IMR-90 (cell line): ENCODE measurements at regions not wholly inside any gene's neighbourhood (a gene's known extent, or its start where the extent isn't known, plus 50 kb on each side); places are given as distances from the start of the nearest gene placed in this dataset.
A peak's percentile ranks its signal among the peaks of the same experiment; 100 is the strongest.

ENCODE experiments used
- ATAC-seq: fragments of 200-7000 bp; cut with Tn5 transposase; 2 replicates; pipeline ENCODE4 v1.9.1; 2020; ENCODE audit warnings: low read depth, mild to moderate bottlenecking, moderate library complexity
- BruUV-seq: library from RNA; stranded (reverse); fragments of 400-500 nt; replicated peaks from 2 replicates; lab custom pipeline; 2021; lab: Mats Ljungman, UMichigan
- CTCF ChIA-PET: fragments of 300-600 bp; formaldehyde crosslinking; extraction: SDS; loops from one replicate; lab custom pipeline; 2021; ENCODE audit warnings: antibody characterized with exemption; lab: Yijun Ruan, JAX
- POLR2A ChIA-PET: fragments of 300-600 bp; sonication (Branson Sonifier 250); formaldehyde crosslinking; loops from one replicate; lab custom pipeline; 2022; ENCODE audit warnings: antibody characterized with exemption; ENCODE audit not compliant: unreplicated experiment; lab: Charles Lee
- DNase-seq: peaks from one replicate; pipeline ENCODE4 v3.0.0; 2013
- H2AFZ ChIP-seq: replicated peaks from 2 replicates; pipeline ENCODE3; 2013; ENCODE audit warnings: low read length, mild to moderate bottlenecking; ENCODE audit not compliant: poor library complexity
- H2AK5ac ChIP-seq: 2 replicates; pipeline ENCODE4 v1.6.1; 2013; ENCODE audit warnings: low read depth, low read length, inconsistent platforms
- H2AK9ac ChIP-seq: replicated peaks from 2 replicates; pipeline ENCODE3; 2013; ENCODE audit warnings: mild to moderate bottlenecking, low read depth, low read length, moderate library complexity; ENCODE audit not compliant: poor library complexity
- H2BK120ac ChIP-seq: 2 replicates; pipeline ENCODE4 v1.6.1; 2013; ENCODE audit warnings: low read depth, low read length, inconsistent platforms
- H2BK15ac ChIP-seq: 3 replicates; pipeline ENCODE4 v1.6.1; 2013; ENCODE audit warnings: low read depth, low read length, inconsistent platforms
- H2BK20ac ChIP-seq: 2 replicates; pipeline ENCODE4 v1.6.1; 2013; ENCODE audit warnings: low read depth, mild to moderate bottlenecking, inconsistent platforms, low read length, moderate library complexity
- H2BK5ac ChIP-seq: 2 replicates; pipeline ENCODE4 v1.6.1; 2013; ENCODE audit warnings: mild to moderate bottlenecking, low read depth, low read length, inconsistent platforms; ENCODE audit not compliant: poor library complexity, severe bottlenecking
- H3K14ac ChIP-seq: replicated peaks from 2 replicates; pipeline ENCODE4 v1.6.1; 2013; ENCODE audit warnings: low read depth, low read length, inconsistent platforms
- H3K18ac ChIP-seq: 2 replicates; pipeline ENCODE4 v1.6.1; 2013; ENCODE audit warnings: low read depth, low read length, control low read depth
- H3K23ac ChIP-seq: 2 replicates; pipeline ENCODE4 v1.6.1; 2013; ENCODE audit warnings: low read depth, low read length, inconsistent platforms
- H3K27ac ChIP-seq: 2 replicates; pipeline ENCODE4 v1.5.1; 2013; ENCODE audit warnings: mild to moderate bottlenecking, control low read depth, low read length; ENCODE audit not compliant: insufficient read depth
- H3K27me3 ChIP-seq: 2 replicates; pipeline ENCODE4 v1.6.1; 2013; ENCODE audit warnings: low read length; ENCODE audit not compliant: control insufficient read depth, insufficient read depth
- H3K36me3 ChIP-seq: 2 replicates; pipeline ENCODE4 v1.6.1; 2013; ENCODE audit warnings: low read length, mixed read lengths; ENCODE audit not compliant: control insufficient read depth, insufficient read depth
- H3K4ac ChIP-seq: 2 replicates; pipeline ENCODE4 v1.6.1; 2013; ENCODE audit warnings: low read depth, low read length, inconsistent platforms
- H3K4me1 ChIP-seq: 2 replicates; pipeline ENCODE4 v1.6.1; 2013; ENCODE audit warnings: low read length, mixed read lengths; ENCODE audit not compliant: control insufficient read depth, insufficient read depth
- H3K4me2 ChIP-seq: 2 replicates; pipeline ENCODE4 v1.6.1; 2013; ENCODE audit warnings: low read depth, mild to moderate bottlenecking, control low read depth, low read length, moderate library complexity
- H3K4me3 ChIP-seq: 2 replicates; pipeline ENCODE4 v1.5.1; 2013; ENCODE audit warnings: low read depth, mild to moderate bottlenecking, control low read depth, low read length, moderate library complexity; ENCODE audit not compliant: insufficient read depth
- H3K56ac ChIP-seq: 2 replicates; pipeline ENCODE4 v1.6.1; 2013; ENCODE audit warnings: low read length, inconsistent platforms; ENCODE audit not compliant: insufficient read depth; ENCODE audit errors: extremely low read depth
- H3K79me1 ChIP-seq, 2 experiments: 2 replicates each; pipeline ENCODE4 v1.6.1; 2013; ENCODE audit warnings: low read length in 2 of 2, inconsistent platforms in 1 of 2, low read depth in 1 of 2
- H3K9ac ChIP-seq: 2 replicates; pipeline ENCODE4 v1.6.1; 2013; ENCODE audit warnings: low read depth, low read length, control low read depth
- H3K9me1 ChIP-seq: 2 replicates; pipeline ENCODE4 v1.6.1; 2013; ENCODE audit warnings: low read length, inconsistent platforms; ENCODE audit not compliant: insufficient read depth
- H3K9me3 ChIP-seq: 2 replicates; pipeline ENCODE4 v1.6.1; 2013; ENCODE audit warnings: low read length; ENCODE audit not compliant: control insufficient read depth, insufficient read depth
- H4K20me1 ChIP-seq: 2 replicates; pipeline ENCODE4 v1.6.1; 2013; ENCODE audit warnings: low read length, inconsistent platforms; ENCODE audit not compliant: insufficient read depth
- H4K5ac ChIP-seq: 2 replicates; pipeline ENCODE4 v1.6.1; 2013; ENCODE audit warnings: mild to moderate bottlenecking, low read depth, low read length, control low read depth
- H4K8ac ChIP-seq, 2 experiments: 2 replicates each; pipeline ENCODE4 v1.6.1; 2013; ENCODE audit warnings: low read depth in 2 of 2, low read length in 2 of 2, control low read depth in 1 of 2, inconsistent platforms in 1 of 2
- H4K91ac ChIP-seq: 2 replicates; pipeline ENCODE4 v1.6.1; 2013; ENCODE audit warnings: low read depth, low read length, inconsistent platforms; ENCODE audit not compliant: insufficient read depth
- MAFK ChIP-seq: IDR thresholded peaks from 2 replicates; pipeline ENCODE4 v1.6.1; 2012; ENCODE audit warnings: low read depth, low read length, improper control_type of control experiment
- WGBS, 2 experiments: methylation state at CpG; one replicate each; pipeline versions ENCODE4 v1.1.5 to v1.1.7; 2013; ENCODE audit warnings: missing lambda C conversion rate in 2 of 2; ENCODE audit not compliant: insufficient read length in 1 of 2; ENCODE audit errors: extremely low coverage in 2 of 2; 5-methylcytosine and 5-hydroxymethylcytosine counted together
- dilution Hi-C: fragments of 300-500 bp; cut with HindIII; formaldehyde crosslinking; loops from one replicate; pipeline ENCODE4 v1.14.3; 2018; ENCODE audit warnings: low sequenced_read_pairs; ENCODE audit not compliant: unreplicated experiment
- in situ Hi-C: fragments of 300-500 bp; cut with MboI; formaldehyde crosslinking; loops from 3 replicates; pipeline ENCODE4 v1.14.3; 2019; ENCODE audit warnings: low sequenced_read_pairs, inconsistent platforms, mixed read lengths
- intact Hi-C: fragments of 100-400 bp; cut with micrococcal nuclease; formaldehyde crosslinking; loops from 2 replicates; pipeline ENCODE4 v1.10.0; 2022

DNA sequence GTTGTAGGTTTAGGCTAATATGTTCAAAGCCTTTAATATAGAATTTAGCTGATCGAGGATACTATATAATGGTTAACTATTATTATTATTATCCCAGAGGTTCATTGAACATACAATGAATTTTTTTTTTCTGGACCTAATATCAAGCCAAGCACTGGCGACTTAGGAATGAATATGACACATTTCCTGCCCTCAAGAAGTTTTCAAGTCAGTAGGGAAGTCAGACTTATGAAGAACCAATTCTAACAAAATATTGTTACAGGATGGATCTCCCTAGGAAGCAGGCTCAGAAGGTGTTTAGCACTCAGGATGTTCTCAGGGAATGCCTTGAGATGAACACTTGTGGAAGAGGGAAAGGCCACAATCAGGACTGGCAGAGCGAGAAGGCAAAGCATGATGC lies 211.8 kb upstream of the FGGY start:
- Histone ChIP-seq H3K18ac (no peak overlapping the region), H4K91ac (no peak overlapping the region), H3K4me1 (peaks cover 4% of the 10 kb centered on the region; the same call in 1 of the 2 replicates), H2BK15ac (no peak overlapping the region), H3K9ac (no peak overlapping the region), H3K14ac (0 out of 2 replicates have a peak overlapping the region, but pooled peaks have one; percentile 20), H3K27me3 (no peaks in the 10 kb centered on the region), H4K5ac (no peak overlapping the region), H3K9me1 (peaks cover 5% of the 10 kb centered on the region; the same call in 1 of the 2 replicates), H3K56ac (no peak overlapping the region), H2BK5ac (no peak overlapping the region), H3K79me1 (no peaks in the 10 kb centered on the region), H3K23ac (no peak overlapping the region), H3K4me3 (no peak overlapping the region), H3K27ac (no peak overlapping the region), H2BK120ac (no peak overlapping the region), H2AK9ac (no peak overlapping the region), H2BK20ac (no peak overlapping the region), H4K8ac (no peak overlapping the region; a peak in 1 of 4 replicates), H3K4ac (no peak overlapping the region; the same call in 1 of the 2 replicates), H3K4me2 (no peak overlapping the region), H2AK5ac (peak overlapping the region; percentile 54; the same call in 1 of the 2 replicates), H3K36me3 (no peaks in the 10 kb centered on the region), H4K20me1 (no peaks in the 10 kb centered on the region), H3K9me3 (no peaks in the 10 kb centered on the region), H2AFZ (no peak overlapping the region)
- in situ Hi-C loops (no loop called here), intact Hi-C loops (no loop called here), dilution Hi-C loops (no loop called here)
- DNase-seq (no peak), ATAC-seq (no peak)
- no CpG with 5 or more reads among the region's 3 CpGs for WGBS, 2 experiments
- POLR2A ChIA-PET = no interaction called here
- BruUV-seq = no TSS peak
- TF ChIP-seq MAFK = no peak
- CTCF ChIA-PET = no interaction called here
